ENCODE measurements at regions not wholly inside any gene's neighbourhood (a gene's known extent, or its start where the extent isn't known, plus 50 kb on each side); places are given as distances from the start of the nearest gene placed in this dataset.

- TF ChIP-seq ZBTB11 (CRISPR knock-in tag; IDR thresholded peaks at IDR 0.05) (no peak), IRF3 (IDR thresholded peaks at IDR 0.05) (no peak), ATF2 (IDR thresholded peaks at IDR 0.05; ENCODE audit: low read length) (no peak), PAX8 (IDR thresholded peaks at IDR 0.05) (no peak), ZNF384 (IDR thresholded peaks at IDR 0.05; ENCODE audit: borderline replicate concordance, low read depth, low read length) (no peak)
These were observed 2371.5 kb upstream of the TENM3 start (continued) for GRCh38 chr4:179871726-179872125.

GRCh38 chr4:179872755-179873154, 2370.4 kb upstream of the TENM3 start:
- POLR2A ChIA-PET, result no interaction called here
- CTCF ChIA-PET, result interaction anchor here (1.0 kb wide), 1 partner anchor 792 kb away, joined by 3 read pairs; no protein-coding TSS in a partner anchor
- FAIRE-seq (no peak), DNase-seq (ENCODE audit: low read depth, low spot score) (no peak), ATAC-seq (no peak)
- Histone ChIP-seq H3K79me2 (ENCODE audit: control insufficient read depth, insufficient read depth, low read length) (no peaks in the 10 kb centered on the region), H3K36me3 (ENCODE audit: control insufficient read depth in 2 of 2, insufficient read depth in 2 of 2, low read length in 1 of 2) (no peaks in the 10 kb centered on the region), H3K9ac (ENCODE audit: control insufficient read depth, insufficient read depth, low read length) (no peak overlapping the region), H3K4me1 (ENCODE audit: control insufficient read depth, insufficient read depth, low read length) (no peaks in the 10 kb centered on the region), H3K4me3 (no peak overlapping the region), H3K4me2 (ENCODE audit: control insufficient read depth, insufficient read depth) (no peak overlapping the region), H4K20me1 (ENCODE audit: control insufficient read depth, insufficient read depth) (no peaks in the 10 kb centered on the region), H2AFZ (ENCODE audit: control insufficient read depth, low read depth, low read length) (no peak overlapping the region), H3K27ac (ENCODE audit: control insufficient read depth, insufficient read depth) (no peak overlapping the region), H3K27me3 (replicated peaks in 1 of 2; ENCODE audit: control insufficient read depth in 2 of 2, insufficient read depth in 2 of 2, low read length in 1 of 2) (no peaks in the 10 kb centered on the region), H3K9me3 (replicated peaks; ENCODE audit: control insufficient read depth, insufficient read depth, low read length) (no peaks in the 10 kb centered on the region)
- SMC1A ChIA-PET (ENCODE audit: uncharacterized antibody, unreplicated experiment), result interaction anchor here (0.8 kb wide), 1 partner anchor 68 kb away, joined by 3 read pairs; no protein-coding TSS in a partner anchor
- in situ Hi-C loops (cut with MboI), result no loop called here
- RAD21 ChIA-PET (ENCODE audit: unreplicated experiment), result interaction anchor here (0.5 kb wide), 1 partner anchor 156 kb away, joined by 3 read pairs; no protein-coding TSS in a partner anchor
- BruUV-seq (replicated peaks), result no TSS peak
- intact Hi-C loops (cut with micrococcal nuclease; ENCODE audit: unreplicated experiment), result no loop called here
- no peak for TF ChIP-seq BHLHE40 (IDR thresholded peaks at IDR 0.05; ENCODE audit: borderline replicate concordance in 1 of 2, low read depth in 2 of 2, low read length in 1 of 2)
- no peak for TF ChIP-seq SIX5 (IDR thresholded peaks at IDR 0.05; ENCODE audit: low read depth, low read length, severe bottlenecking)
- no peak for TF ChIP-seq PAX8 (IDR thresholded peaks at IDR 0.05)
- TF ChIP-seq ZNF622 (IDR thresholded peaks at IDR 0.05), result no peak
- no peak for TF ChIP-seq SMAD1 (IDR thresholded peaks at IDR 0.05; ENCODE audit: low read depth, partially characterized antibody)
- no peak for TF ChIP-seq KLF5 (IDR thresholded peaks at IDR 0.05; ENCODE audit: partially characterized antibody)
- TF ChIP-seq STAT3 (IDR thresholded peaks at IDR 0.05; ENCODE audit: low read depth, low read length), result no peak
- TF ChIP-seq POU2F2 (IDR thresholded peaks at IDR 0.05; ENCODE audit: borderline replicate concordance, low read depth, low read length), result no peak
- no peak for TF ChIP-seq SUPT20H (IDR thresholded peaks at IDR 0.05; ENCODE audit: borderline replicate concordance, control insufficient read depth, low read depth, low read length)
- WGBS (ENCODE audit: insufficient coverage, insufficient replicate concordance, low lambda C conversion rate, missing lambda C conversion rate), result 0% methylated on average over 3 of the region's 3 CpGs

Data from GM12878 (cell line).